Colonic mucosa (tissue), 4 donors: ENCODE measurements at regions not wholly inside any gene's neighbourhood (a gene's known extent, or its start where the extent isn't known, plus 50 kb on each side); places are given as distances from the start of the nearest gene placed in this dataset.

Experiments used
- DNase-seq: peaks from one replicate; pipeline ENCODE4 v3.0.0-alpha.2; 2020
- H3K27ac ChIP-seq: fragments of 200-600 bp; one replicate; pipeline ENCODE4 v1.8.0; 2021
- H3K27me3 ChIP-seq: fragments of 200-600 bp; one replicate; pipeline ENCODE4 v1.8.0; 2021
- H3K36me3 ChIP-seq: fragments of 200-600 bp; one replicate; pipeline ENCODE4 v1.8.0; 2021
- H3K4me1 ChIP-seq: fragments of 200-600 bp; one replicate; pipeline ENCODE4 v1.8.0; 2021; ENCODE audit warnings: mild to moderate bottlenecking
- H3K4me3 ChIP-seq: fragments of 200-600 bp; one replicate; pipeline ENCODE4 v1.8.0; 2021
- H3K9ac ChIP-seq, 2 donors: one replicate each; pipeline ENCODE4 v1.7.0; 2013; ENCODE audit warnings: control low read depth in 2 of 2, low read depth in 2 of 2, low read length in 2 of 2
- H3K9me3 ChIP-seq: fragments of 200-600 bp; one replicate; pipeline ENCODE4 v1.8.0; 2021
- intact Hi-C: fragments of 100-400 bp; cut with DNase I; formaldehyde crosslinking; loops from one replicate; pipeline ENCODE4 v1.14.1; 2022
- TF ChIP-seq, protein P1 (sequence below): fragments of 200-600 bp; IDR thresholded peaks from one replicate; pipeline ENCODE4 v1.8.0; 2022; ENCODE audit warnings: antibody characterized with exemption, mild to moderate bottlenecking
- donor health status: healthy.
- donor health status: DM: no; HTN: no; CAD: no.
- donor health status: DM: no; HTN: no; CAD: no.

GRCh38 chr10:8416192-8416701 lies 361.8 kb downstream of the GATA3 start:
- no peak overlapping the region for H3K4me3 ChIP-seq
- no peak overlapping the region for H3K9ac ChIP-seq
- H3K36me3 ChIP-seq: no peaks in the 10 kb centered on the region
- no peak for DNase-seq
- no peaks in the 10 kb centered on the region for H3K9me3 ChIP-seq
- H3K4me1 ChIP-seq: no peaks in the 10 kb centered on the region
- no peaks in the 10 kb centered on the region for H3K27me3 ChIP-seq
- TF ChIP-seq, protein P1, sequence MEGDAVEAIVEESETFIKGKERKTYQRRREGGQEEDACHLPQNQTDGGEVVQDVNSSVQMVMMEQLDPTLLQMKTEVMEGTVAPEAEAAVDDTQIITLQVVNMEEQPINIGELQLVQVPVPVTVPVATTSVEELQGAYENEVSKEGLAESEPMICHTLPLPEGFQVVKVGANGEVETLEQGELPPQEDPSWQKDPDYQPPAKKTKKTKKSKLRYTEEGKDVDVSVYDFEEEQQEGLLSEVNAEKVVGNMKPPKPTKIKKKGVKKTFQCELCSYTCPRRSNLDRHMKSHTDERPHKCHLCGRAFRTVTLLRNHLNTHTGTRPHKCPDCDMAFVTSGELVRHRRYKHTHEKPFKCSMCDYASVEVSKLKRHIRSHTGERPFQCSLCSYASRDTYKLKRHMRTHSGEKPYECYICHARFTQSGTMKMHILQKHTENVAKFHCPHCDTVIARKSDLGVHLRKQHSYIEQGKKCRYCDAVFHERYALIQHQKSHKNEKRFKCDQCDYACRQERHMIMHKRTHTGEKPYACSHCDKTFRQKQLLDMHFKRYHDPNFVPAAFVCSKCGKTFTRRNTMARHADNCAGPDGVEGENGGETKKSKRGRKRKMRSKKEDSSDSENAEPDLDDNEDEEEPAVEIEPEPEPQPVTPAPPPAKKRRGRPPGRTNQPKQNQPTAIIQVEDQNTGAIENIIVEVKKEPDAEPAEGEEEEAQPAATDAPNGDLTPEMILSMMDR: no peak
- intact Hi-C loops: no loop called here
- H3K27ac ChIP-seq: no peak overlapping the region

GRCh38 chr10:8416760-8417159 lies 362.3 kb downstream of the GATA3 start:
- Histone ChIP-seq H3K9me3 (no peaks in the 10 kb centered on the region), H3K9ac (no peak overlapping the region), H3K4me3 (no peak overlapping the region), H3K27ac (no peak overlapping the region), H3K4me1 (no peaks in the 10 kb centered on the region), H3K36me3 (no peaks in the 10 kb centered on the region), H3K27me3 (no peaks in the 10 kb centered on the region)
- intact Hi-C loops: no loop called here
- no peak for DNase-seq
- TF ChIP-seq, protein P1: no peak

GRCh38 chr10:8417631-8418030 lies 363.1 kb downstream of the GATA3 start:
- Histone ChIP-seq H3K27ac (no peak overlapping the region), H3K9ac (no peak overlapping the region), H3K36me3 (no peaks in the 10 kb centered on the region), H3K4me3 (no peak overlapping the region), H3K9me3 (no peaks in the 10 kb centered on the region), H3K27me3 (no peaks in the 10 kb centered on the region), H3K4me1 (no peaks in the 10 kb centered on the region)
- TF ChIP-seq, protein P1: no peak
- intact Hi-C loops: no loop called here
- no peak for DNase-seq

DNA sequence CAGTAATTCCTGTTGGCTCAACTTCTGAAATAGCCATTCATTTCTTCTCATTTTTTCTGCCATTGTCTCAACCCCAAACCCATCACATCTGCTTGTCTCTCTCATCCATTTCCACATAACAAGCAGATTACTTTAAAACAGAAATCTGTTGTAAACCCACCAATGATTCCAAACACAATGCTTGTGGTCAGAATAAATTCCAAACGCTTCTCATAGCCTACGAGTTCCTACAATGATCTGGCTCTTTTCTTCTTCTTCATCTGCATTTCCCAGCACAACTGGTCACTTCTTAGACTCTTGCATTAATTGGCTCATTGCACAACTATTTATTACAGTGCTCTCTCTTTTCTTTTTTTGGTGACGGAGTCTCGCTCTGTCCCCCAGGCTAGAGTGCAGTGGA lies 364.1 kb downstream of the GATA3 start:
- intact Hi-C loops: no loop called here
- TF ChIP-seq, protein P1: no peak
- no peak overlapping the region for H3K27ac ChIP-seq
- H3K4me3 ChIP-seq: no peak overlapping the region
- H3K36me3 ChIP-seq: no peaks in the 10 kb centered on the region
- no peaks in the 10 kb centered on the region for H3K27me3 ChIP-seq
- no peak for DNase-seq
- H3K9me3 ChIP-seq: no peaks in the 10 kb centered on the region
- H3K4me1 ChIP-seq: no peaks in the 10 kb centered on the region
- no peak overlapping the region for H3K9ac ChIP-seq

GRCh38 chr10:8420182-8420581 lies 365.7 kb downstream of the GATA3 start:
- H3K9me3 ChIP-seq: no peaks in the 10 kb centered on the region
- H3K4me1 ChIP-seq: no peaks in the 10 kb centered on the region
- H3K27me3 ChIP-seq: no peaks in the 10 kb centered on the region
- no peak for DNase-seq
- no peak overlapping the region for H3K4me3 ChIP-seq
- intact Hi-C loops: no loop called here
- TF ChIP-seq, protein P1: no peak
- no peaks in the 10 kb centered on the region for H3K36me3 ChIP-seq
- H3K27ac ChIP-seq: no peak overlapping the region
- no peak overlapping the region for H3K9ac ChIP-seq
